Osteocyte (in vitro differentiated cells): ENCODE measurements at regions not wholly inside any gene's neighbourhood (a gene's known extent, or its start where the extent isn't known, plus 50 kb on each side); places are given as distances from the start of the nearest gene placed in this dataset.

Experiments used
- DNase-seq: peaks from one replicate; pipeline ENCODE4 v3.0.0; 2021; ENCODE audit warnings: mixed read lengths; ENCODE audit not compliant: unreplicated experiment; ENCODE audit errors: extremely low spot score
- H3K27ac Mint-ChIP-seq: one replicate; pipeline ENCODE4 v1.8.0; 2021; ENCODE audit warnings: mild to moderate bottlenecking, mixed read lengths; ENCODE audit not compliant: unreplicated experiment
- H3K27me3 Mint-ChIP-seq: one replicate; pipeline ENCODE4 v1.8.0; 2021; ENCODE audit warnings: mixed read lengths; ENCODE audit not compliant: unreplicated experiment
- H3K36me3 Mint-ChIP-seq: one replicate; pipeline ENCODE4 v1.8.0; 2021; ENCODE audit warnings: mixed read lengths; ENCODE audit not compliant: unreplicated experiment
- H3K4me1 Mint-ChIP-seq: one replicate; pipeline ENCODE4 v1.8.0; 2021; ENCODE audit warnings: mixed read lengths; ENCODE audit not compliant: unreplicated experiment
- H3K4me3 Mint-ChIP-seq: one replicate; pipeline ENCODE4 v1.8.0; 2021; ENCODE audit warnings: mild to moderate bottlenecking, moderate library complexity, mixed read lengths; ENCODE audit not compliant: unreplicated experiment
- H3K9me3 Mint-ChIP-seq: one replicate; pipeline ENCODE4 v1.8.0; 2021; ENCODE audit warnings: mixed read lengths; ENCODE audit not compliant: unreplicated experiment
- CTCF ChIP-seq: fragments of 200-600 bp; sonication (generic); IDR thresholded peaks from 2 replicates; pipeline ENCODE4 v1.5.0; 2021; ENCODE audit warnings: antibody characterized with exemption, mild to moderate bottlenecking, moderate library complexity

- DNase-seq, result no peak
- TF ChIP-seq CTCF, result no peak
- H3K36me3 Mint-ChIP-seq, result no peaks in the 10 kb centered on the region
- no peaks in the 10 kb centered on the region for H3K9me3 Mint-ChIP-seq
- no peak overlapping the region for H3K4me3 Mint-ChIP-seq
- no peaks in the 10 kb centered on the region for H3K27me3 Mint-ChIP-seq
- H3K27ac Mint-ChIP-seq, result peak overlapping the region; percentile 69
- H3K4me1 Mint-ChIP-seq, result peaks cover 25% of the 10 kb centered on the region
These were observed 163.5 kb upstream of the ADRA1B start for GRCh38 chr5:159752622-159753275.

- Mint-ChIP-seq H3K4me1 (peaks cover 5% of the 10 kb centered on the region), H3K27me3 (no peaks in the 10 kb centered on the region), H3K9me3 (no peaks in the 10 kb centered on the region), H3K27ac (no peak overlapping the region), H3K4me3 (no peak overlapping the region), H3K36me3 (no peaks in the 10 kb centered on the region)
- no peak for DNase-seq
- TF ChIP-seq CTCF, result no peak
These were observed 158.1 kb upstream of the ADRA1B start for GRCh38 chr5:159758189-159758588.

- Mint-ChIP-seq H3K4me1 (peaks cover 19% of the 10 kb centered on the region), H3K27me3 (no peaks in the 10 kb centered on the region), H3K4me3 (no peak overlapping the region), H3K36me3 (no peaks in the 10 kb centered on the region), H3K9me3 (no peaks in the 10 kb centered on the region), H3K27ac (no peak overlapping the region)
- DNase-seq, result no peak
- no peak for TF ChIP-seq CTCF
These were observed 156.4 kb upstream of the ADRA1B start for GRCh38 chr5:159759791-159760290.

DNA sequence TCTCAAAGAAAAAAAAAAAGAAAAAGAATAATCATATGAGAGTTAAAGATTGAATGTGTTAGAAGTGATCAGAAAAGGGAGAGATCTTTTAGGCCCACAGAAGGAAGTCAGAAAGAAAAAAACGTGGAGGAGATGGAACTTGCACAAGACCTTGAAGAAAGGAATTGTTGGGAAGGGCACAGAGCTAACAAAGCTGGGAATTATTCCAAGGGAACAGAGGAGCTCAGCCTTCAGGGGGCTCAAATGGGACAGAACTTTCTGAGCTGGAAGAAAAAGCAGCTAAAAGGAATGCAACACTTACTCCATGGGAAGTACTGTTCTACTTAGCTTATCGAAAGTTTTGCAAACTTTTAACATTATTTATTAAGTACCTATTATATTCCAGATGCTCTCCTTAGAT, 153.4 kb upstream of the ADRA1B start:
- H3K36me3 Mint-ChIP-seq, result no peaks in the 10 kb centered on the region

DNA sequence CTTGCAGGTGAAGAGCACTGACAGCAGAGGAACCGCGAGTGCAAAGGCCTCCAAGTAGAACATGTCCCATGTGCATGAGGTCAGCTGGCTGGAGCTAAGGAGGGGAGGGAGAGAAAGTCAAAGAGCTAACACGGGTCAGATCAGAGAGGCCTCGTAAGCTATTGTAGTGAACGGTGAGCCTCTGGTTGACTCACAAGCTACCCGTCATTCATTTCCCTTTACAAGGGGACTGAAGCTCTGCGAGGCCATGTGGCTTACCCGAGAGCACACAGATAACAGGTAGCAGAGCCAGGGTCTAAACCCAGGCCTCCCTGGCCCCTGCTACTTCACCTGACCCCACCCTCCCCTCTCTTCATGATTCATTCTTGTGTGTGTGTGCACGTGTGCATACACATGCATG, 152.7 kb upstream of the ADRA1B start:
- DNase-seq, result no peak
- Mint-ChIP-seq H3K27ac (no peak overlapping the region), H3K27me3 (no peaks in the 10 kb centered on the region), H3K4me3 (no peak overlapping the region), H3K36me3 (no peaks in the 10 kb centered on the region), H3K9me3 (no peaks in the 10 kb centered on the region), H3K4me1 (peaks cover 25% of the 10 kb centered on the region)
- no peak for TF ChIP-seq CTCF

More for the DNA sequence above, 153.4 kb upstream of the ADRA1B start:
- Mint-ChIP-seq H3K4me3 (no peak overlapping the region), H3K4me1 (peaks cover 25% of the 10 kb centered on the region), H3K9me3 (no peaks in the 10 kb centered on the region), H3K27me3 (no peaks in the 10 kb centered on the region), H3K27ac (no peak overlapping the region)
- no peak for TF ChIP-seq CTCF
- no peak for DNase-seq
